ENCODE measurements at regions not wholly inside any gene's neighbourhood (a gene's known extent, or its start where the extent isn't known, plus 50 kb on each side); places are given as distances from the start of the nearest gene placed in this dataset.

DNA sequence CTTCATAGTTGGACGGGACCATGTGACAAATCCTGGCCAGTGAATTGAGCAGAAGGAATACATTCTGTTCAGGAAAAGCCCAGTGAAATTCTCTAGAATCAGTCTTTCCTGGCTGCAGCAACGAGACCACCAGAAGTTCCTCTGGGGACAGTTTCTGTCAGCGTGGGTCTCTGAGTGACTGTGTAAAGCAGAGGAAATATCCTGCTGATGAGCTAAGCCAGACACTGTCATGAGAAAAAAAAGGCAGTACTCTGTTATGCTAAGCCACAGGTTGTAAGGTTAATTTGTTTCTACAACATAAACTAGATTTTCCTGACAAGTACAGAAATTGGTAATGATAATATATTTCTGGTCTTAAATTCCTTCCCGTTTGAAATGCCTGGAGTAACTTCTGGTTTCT lies 664.4 kb downstream of the LMO4 start:
- Histone ChIP-seq H4K20me1 (ENCODE audit: insufficient read depth, low read length) (no peaks in the 10 kb centered on the region), H3K27ac (ENCODE audit: low read depth, low read length, poor library complexity, severe bottlenecking) (no peak overlapping the region), H3K9me3 (ENCODE audit: low read length) (no peaks in the 10 kb centered on the region), H3K36me3 (ENCODE audit: insufficient read depth, low read length) (no peaks in the 10 kb centered on the region), H2AFZ (ENCODE audit: low read length) (no peak overlapping the region), H3K4me2 (ENCODE audit: low read length) (no peak overlapping the region), H3K4me3 (ENCODE audit: low read depth, low read length, poor library complexity, severe bottlenecking) (no peak overlapping the region), H3K4me1 (ENCODE audit: insufficient read depth, low read length, poor library complexity, severe bottlenecking) (no peaks in the 10 kb centered on the region), H3K9me2 (ENCODE audit: insufficient read depth, low read length) (no peaks in the 10 kb centered on the region), H3K79me2 (ENCODE audit: insufficient read depth, low read depth, low read length) (no peaks in the 10 kb centered on the region)
- TF ChIP-seq EZH2phosphoT487 (IDR thresholded peaks at IDR 0.05; ENCODE audit: borderline replicate concordance, low read depth, low read length), result no peak
- TF ChIP-seq, protein P1, sequence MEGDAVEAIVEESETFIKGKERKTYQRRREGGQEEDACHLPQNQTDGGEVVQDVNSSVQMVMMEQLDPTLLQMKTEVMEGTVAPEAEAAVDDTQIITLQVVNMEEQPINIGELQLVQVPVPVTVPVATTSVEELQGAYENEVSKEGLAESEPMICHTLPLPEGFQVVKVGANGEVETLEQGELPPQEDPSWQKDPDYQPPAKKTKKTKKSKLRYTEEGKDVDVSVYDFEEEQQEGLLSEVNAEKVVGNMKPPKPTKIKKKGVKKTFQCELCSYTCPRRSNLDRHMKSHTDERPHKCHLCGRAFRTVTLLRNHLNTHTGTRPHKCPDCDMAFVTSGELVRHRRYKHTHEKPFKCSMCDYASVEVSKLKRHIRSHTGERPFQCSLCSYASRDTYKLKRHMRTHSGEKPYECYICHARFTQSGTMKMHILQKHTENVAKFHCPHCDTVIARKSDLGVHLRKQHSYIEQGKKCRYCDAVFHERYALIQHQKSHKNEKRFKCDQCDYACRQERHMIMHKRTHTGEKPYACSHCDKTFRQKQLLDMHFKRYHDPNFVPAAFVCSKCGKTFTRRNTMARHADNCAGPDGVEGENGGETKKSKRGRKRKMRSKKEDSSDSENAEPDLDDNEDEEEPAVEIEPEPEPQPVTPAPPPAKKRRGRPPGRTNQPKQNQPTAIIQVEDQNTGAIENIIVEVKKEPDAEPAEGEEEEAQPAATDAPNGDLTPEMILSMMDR (conservative IDR thresholded peaks at IDR 0.05; ENCODE audit: low read length), result no peak
- ChIA-PET POLR2A (no interaction called here), CTCF (ENCODE audit: unreplicated experiment) (no interaction called here)
- intact Hi-C loops (cut with micrococcal nuclease; ENCODE audit: unreplicated experiment), result no loop called here
- no peak for DNase-seq (ENCODE audit: low spot score)
- BruUV-seq (replicated peaks), result no TSS peak

DNA sequence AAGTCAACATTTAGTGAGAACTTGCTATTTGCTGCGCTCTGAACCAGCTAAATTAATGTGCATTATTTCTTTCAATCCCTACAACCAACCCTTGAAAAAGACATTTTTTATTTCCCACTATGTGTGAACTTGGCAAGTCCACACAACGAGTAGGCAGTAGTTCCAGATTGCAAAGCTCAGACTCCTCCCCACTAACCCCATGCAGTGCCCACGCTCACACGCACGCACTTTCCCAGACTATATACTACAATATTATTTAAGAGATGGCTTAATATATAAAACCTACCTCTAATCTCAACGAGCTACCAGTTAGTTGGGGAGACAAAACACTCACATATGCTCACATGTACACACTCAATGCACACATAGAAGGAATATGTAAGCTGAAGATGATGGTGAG lies 671.2 kb downstream of the LMO4 start:
- Histone ChIP-seq H3K9me2 (ENCODE audit: insufficient read depth, low read length) (no peaks in the 10 kb centered on the region), H3K79me2 (ENCODE audit: insufficient read depth, low read depth, low read length) (no peaks in the 10 kb centered on the region)
- intact Hi-C loops (cut with micrococcal nuclease; ENCODE audit: unreplicated experiment), result no loop called here

DNA sequence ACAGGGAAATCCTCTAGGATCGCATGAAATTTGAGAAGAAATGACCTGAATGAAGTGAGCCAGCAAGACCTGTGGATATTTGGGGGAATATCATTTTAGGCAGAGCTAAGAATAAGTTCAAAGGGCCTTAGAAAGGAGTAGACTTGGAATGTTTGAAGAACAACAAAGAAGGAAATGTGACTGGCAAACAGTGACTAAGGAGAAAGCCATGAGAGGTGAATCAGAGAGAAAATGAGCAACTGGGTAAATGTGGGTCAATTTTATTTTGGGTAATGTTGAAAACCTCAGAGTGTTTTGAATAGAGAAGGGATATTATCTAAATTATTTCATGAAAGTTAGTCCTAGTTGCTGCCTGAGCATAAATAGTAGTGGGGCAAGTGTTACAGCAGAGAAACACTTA lies 672.8 kb downstream of the LMO4 start:
- intact Hi-C loops (cut with micrococcal nuclease; ENCODE audit: unreplicated experiment), result no loop called here
- Histone ChIP-seq H2AFZ (ENCODE audit: low read length) (no peak overlapping the region), H3K9me3 (ENCODE audit: low read length) (no peaks in the 10 kb centered on the region), H3K9me2 (ENCODE audit: insufficient read depth, low read length) (no peaks in the 10 kb centered on the region), H3K4me2 (ENCODE audit: low read length) (no peak overlapping the region), H4K20me1 (ENCODE audit: insufficient read depth, low read length) (no peaks in the 10 kb centered on the region), H3K79me2 (ENCODE audit: insufficient read depth, low read depth, low read length) (no peaks in the 10 kb centered on the region), H3K4me3 (ENCODE audit: low read depth, low read length, poor library complexity, severe bottlenecking) (no peak overlapping the region), H3K36me3 (ENCODE audit: insufficient read depth, low read length) (no peaks in the 10 kb centered on the region), H3K4me1 (ENCODE audit: insufficient read depth, low read length, poor library complexity, severe bottlenecking) (no peaks in the 10 kb centered on the region), H3K27ac (ENCODE audit: low read depth, low read length, poor library complexity, severe bottlenecking) (no peak overlapping the region)
- TF ChIP-seq, protein P1 (conservative IDR thresholded peaks at IDR 0.05; ENCODE audit: low read length), result no peak
- POLR2A ChIA-PET, result interaction anchor here (0.6 kb wide), 1 partner anchor 1684 kb away, joined by 3 read pairs; no protein-coding TSS in a partner anchor
- no peak for DNase-seq (ENCODE audit: low spot score)
- no TSS peak for BruUV-seq (replicated peaks)
- CTCF ChIA-PET (ENCODE audit: unreplicated experiment), result no interaction called here

More for the DNA sequence above, 671.2 kb downstream of the LMO4 start:
- no peak overlapping the region for H3K4me2 ChIP-seq (ENCODE audit: low read length)
- no peaks in the 10 kb centered on the region for H3K9me3 ChIP-seq (ENCODE audit: low read length)
- no peaks in the 10 kb centered on the region for H3K4me1 ChIP-seq (ENCODE audit: insufficient read depth, low read length, poor library complexity, severe bottlenecking)
- TF ChIP-seq EZH2phosphoT487 (IDR thresholded peaks at IDR 0.05; ENCODE audit: borderline replicate concordance, low read depth, low read length), result no peak
- TF ChIP-seq, protein P1 (conservative IDR thresholded peaks at IDR 0.05; ENCODE audit: low read length), result no peak
- ChIA-PET CTCF (ENCODE audit: unreplicated experiment) (no interaction called here), POLR2A (interaction anchor here (0.6 kb wide), 1 partner anchor 63 kb away, joined by 3 read pairs; no protein-coding TSS in a partner anchor)
- H4K20me1 ChIP-seq (ENCODE audit: insufficient read depth, low read length), result no peaks in the 10 kb centered on the region
- H3K27ac ChIP-seq (ENCODE audit: low read depth, low read length, poor library complexity, severe bottlenecking), result no peak overlapping the region
- BruUV-seq (replicated peaks), result no TSS peak
- H2AFZ ChIP-seq (ENCODE audit: low read length), result no peak overlapping the region
- H3K36me3 ChIP-seq (ENCODE audit: insufficient read depth, low read length), result no peaks in the 10 kb centered on the region
- DNase-seq (ENCODE audit: low spot score), result no peak
- no peak overlapping the region for H3K4me3 ChIP-seq (ENCODE audit: low read depth, low read length, poor library complexity, severe bottlenecking)

Data from OCI-LY7 (cell line).